Choroid plexus epithelial cell (primary cell): ENCODE measurements at regions not wholly inside any gene's neighbourhood (a gene's known extent, or its start where the extent isn't known, plus 50 kb on each side); places are given as distances from the start of the nearest gene placed in this dataset.

Experiments
- DNase-seq: peaks from one replicate; pipeline ENCODE4 v3.0.0-alpha.2; 2010; ENCODE audit warnings: low read depth
- H3K4me3 ChIP-seq: 2 replicates; pipeline ENCODE4 v1.5.1; 2011; ENCODE audit warnings: low read depth, mild to moderate bottlenecking, control low read depth, low read length, moderate library complexity
- CTCF ChIP-seq: conservative IDR thresholded peaks from 2 replicates; pipeline ENCODE4 v1.5.1; 2011; ENCODE audit warnings: low read depth, mild to moderate bottlenecking, control low read depth, inconsistent platforms, low read length, moderate library complexity

- no peak for TF ChIP-seq CTCF
- no peak for DNase-seq
- no peak overlapping the region for H3K4me3 ChIP-seq
Observed at GRCh38 chr11:70644343-70645060, 246.2 kb downstream of the CTTN start.

- DNase-seq = no peak
- H3K4me3 ChIP-seq = no peak overlapping the region
- no peak for TF ChIP-seq CTCF
Observed at GRCh38 chr11:70645537-70645936, 247.2 kb downstream of the CTTN start.

- H3K4me3 ChIP-seq = no peak overlapping the region
- TF ChIP-seq CTCF = no peak
Observed at GRCh38 chr11:70646272-70647049, 248.1 kb downstream of the CTTN start.

GRCh38 chr11:70647188-70648166, 249.1 kb downstream of the CTTN start:
- H3K4me3 ChIP-seq = no peak overlapping the region
- TF ChIP-seq CTCF = no peak
- DNase-seq = no peak

More at GRCh38 chr11:70646272-70647049, 248.1 kb downstream of the CTTN start:
- DNase-seq = no peak

- no peak for TF ChIP-seq CTCF
- no peak overlapping the region for H3K4me3 ChIP-seq
- peak; percentile 74 for DNase-seq
Observed at GRCh38 chr11:70650075-70650909, 252.0 kb downstream of the CTTN start.

- no peak for DNase-seq
- H3K4me3 ChIP-seq = no peak overlapping the region
- no peak for TF ChIP-seq CTCF
Observed at GRCh38 chr11:70651031-70651430, 252.7 kb downstream of the CTTN start.
